Kidney epithelial cell (primary cell): ENCODE measurements at regions not wholly inside any gene's neighbourhood (a gene's known extent, or its start where the extent isn't known, plus 50 kb on each side); places are given as distances from the start of the nearest gene placed in this dataset.

ENCODE experiments used
- DNase-seq: peaks from one replicate; pipeline ENCODE4 v3.0.0-alpha.2; 2010; ENCODE audit warnings: low read depth
- H3K27me3 ChIP-seq: 2 replicates; pipeline ENCODE4 v1.6.0; 2011; ENCODE audit warnings: low read length; ENCODE audit not compliant: control insufficient read depth, insufficient read depth
- H3K36me3 ChIP-seq: 2 replicates; pipeline ENCODE4 v1.5.1; 2011; ENCODE audit warnings: low read length; ENCODE audit not compliant: control insufficient read depth, insufficient read depth
- H3K4me3 ChIP-seq: 2 replicates; pipeline ENCODE4 v1.5.1; 2011; ENCODE audit warnings: low read depth, mild to moderate bottlenecking, control low read depth, low read length
- TF ChIP-seq, protein P1 (sequence below): IDR thresholded peaks from 2 replicates; pipeline ENCODE4 v1.5.1; 2011; ENCODE audit warnings: mild to moderate bottlenecking, moderate library complexity, low read length, control low read depth, inconsistent platforms; ENCODE audit not compliant: insufficient read depth, poor library complexity, severe bottlenecking

DNA sequence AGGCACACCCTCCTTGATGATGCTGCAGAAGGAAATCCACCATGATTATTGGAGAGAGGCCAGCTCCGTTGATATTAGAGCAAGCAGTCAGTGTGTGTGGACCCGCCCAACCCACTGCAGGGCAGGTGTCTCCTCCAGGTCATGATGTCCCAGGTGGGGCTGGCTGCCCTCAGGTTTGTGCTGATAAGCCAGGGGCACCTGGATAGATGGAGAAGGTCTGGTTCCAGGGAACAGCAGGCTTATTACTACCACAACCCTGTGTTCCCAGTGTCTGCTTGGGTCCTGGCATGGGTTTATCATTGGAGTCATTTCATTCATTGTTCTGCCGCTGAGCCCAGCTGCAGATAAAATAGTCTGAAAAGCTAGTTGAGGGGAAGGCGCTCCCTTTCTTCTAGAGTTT lies 181.1 kb upstream of the NECTIN1 start:
- no peak for DNase-seq
- Histone ChIP-seq H3K36me3 (no peaks in the 10 kb centered on the region), H3K4me3 (no peak overlapping the region), H3K27me3 (peaks cover 3% of the 10 kb centered on the region)
- TF ChIP-seq, protein P1, sequence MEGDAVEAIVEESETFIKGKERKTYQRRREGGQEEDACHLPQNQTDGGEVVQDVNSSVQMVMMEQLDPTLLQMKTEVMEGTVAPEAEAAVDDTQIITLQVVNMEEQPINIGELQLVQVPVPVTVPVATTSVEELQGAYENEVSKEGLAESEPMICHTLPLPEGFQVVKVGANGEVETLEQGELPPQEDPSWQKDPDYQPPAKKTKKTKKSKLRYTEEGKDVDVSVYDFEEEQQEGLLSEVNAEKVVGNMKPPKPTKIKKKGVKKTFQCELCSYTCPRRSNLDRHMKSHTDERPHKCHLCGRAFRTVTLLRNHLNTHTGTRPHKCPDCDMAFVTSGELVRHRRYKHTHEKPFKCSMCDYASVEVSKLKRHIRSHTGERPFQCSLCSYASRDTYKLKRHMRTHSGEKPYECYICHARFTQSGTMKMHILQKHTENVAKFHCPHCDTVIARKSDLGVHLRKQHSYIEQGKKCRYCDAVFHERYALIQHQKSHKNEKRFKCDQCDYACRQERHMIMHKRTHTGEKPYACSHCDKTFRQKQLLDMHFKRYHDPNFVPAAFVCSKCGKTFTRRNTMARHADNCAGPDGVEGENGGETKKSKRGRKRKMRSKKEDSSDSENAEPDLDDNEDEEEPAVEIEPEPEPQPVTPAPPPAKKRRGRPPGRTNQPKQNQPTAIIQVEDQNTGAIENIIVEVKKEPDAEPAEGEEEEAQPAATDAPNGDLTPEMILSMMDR = no peak

DNA sequence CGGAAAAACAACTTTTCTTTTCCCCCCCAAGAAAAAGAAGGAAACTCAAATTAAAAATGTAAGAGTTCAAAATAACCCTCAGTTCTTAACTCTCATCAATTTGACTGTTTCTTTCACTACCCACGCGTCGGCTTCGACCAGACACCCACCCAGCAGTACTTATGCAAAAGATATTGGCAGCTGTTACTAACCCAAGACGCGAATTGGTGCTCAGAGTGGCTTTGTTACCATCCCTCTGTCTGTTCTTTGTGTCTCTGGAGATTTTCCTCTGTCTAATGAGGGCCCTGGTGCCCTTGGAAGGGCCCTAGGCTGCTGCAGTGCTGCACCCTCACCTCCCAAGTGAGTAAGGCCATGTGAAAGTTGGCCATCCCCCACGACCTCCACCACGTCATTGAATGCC lies 180.5 kb upstream of the NECTIN1 start:
- no peak overlapping the region for H3K4me3 ChIP-seq
- no peak for DNase-seq
- no peaks in the 10 kb centered on the region for H3K36me3 ChIP-seq
- TF ChIP-seq, protein P1 = no peak
- H3K27me3 ChIP-seq = peaks cover 3% of the 10 kb centered on the region

DNA sequence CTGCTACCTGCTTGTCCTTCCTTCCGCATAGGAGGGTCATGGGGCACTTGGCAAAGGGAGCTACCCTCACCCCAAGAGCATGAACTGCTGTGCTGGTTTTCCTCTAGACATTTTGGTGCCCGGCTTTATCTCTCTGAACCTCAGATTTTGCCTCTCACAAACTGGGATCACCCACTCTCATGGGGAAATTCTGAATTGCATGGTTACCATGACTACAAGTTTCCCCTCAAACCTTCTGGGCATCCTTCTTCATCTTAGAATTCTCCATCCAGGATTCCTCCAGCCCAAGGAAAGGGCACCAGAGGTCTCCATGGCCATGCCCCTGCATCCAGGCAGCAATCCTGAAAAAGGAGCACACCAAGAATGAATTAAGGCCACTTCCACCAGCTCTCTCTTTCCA lies 180.1 kb upstream of the NECTIN1 start:
- H3K27me3 ChIP-seq = peaks cover 3% of the 10 kb centered on the region
- no peak for DNase-seq
- no peak overlapping the region for H3K4me3 ChIP-seq
- no peaks in the 10 kb centered on the region for H3K36me3 ChIP-seq
- TF ChIP-seq, protein P1 = no peak

GRCh38 chr11:119908573-119908904 lies 179.5 kb upstream of the NECTIN1 start:
- H3K4me3 ChIP-seq = no peak overlapping the region
- peaks cover 3% of the 10 kb centered on the region for H3K27me3 ChIP-seq
- TF ChIP-seq, protein P1 = no peak
- no peaks in the 10 kb centered on the region for H3K36me3 ChIP-seq
- DNase-seq = no peak

GRCh38 chr11:119907878-119908572 lies 179.0 kb upstream of the NECTIN1 start:
- Histone ChIP-seq H3K27me3 (peaks cover 3% of the 10 kb centered on the region), H3K4me3 (no peak overlapping the region), H3K36me3 (no peaks in the 10 kb centered on the region)
- TF ChIP-seq, protein P1 = no peak
- no peak for DNase-seq
